WI38 (cell line): ENCODE measurements at regions not wholly inside any gene's neighbourhood (a gene's known extent, or its start where the extent isn't known, plus 50 kb on each side); places are given as distances from the start of the nearest gene placed in this dataset.

ENCODE experiments used
- H3K4me3 ChIP-seq: 2 replicates; pipeline ENCODE4 v1.5.1; 2011; ENCODE audit warnings: low read depth, mild to moderate bottlenecking, control low read depth, low read length
- TF ChIP-seq, protein P1 (sequence below): IDR thresholded peaks from 2 replicates; pipeline ENCODE4 v1.5.1; 2012; ENCODE audit warnings: low read depth, mild to moderate bottlenecking, control low read depth, low read length

GRCh38 chr12:75766263-75767160 lies 255.1 kb upstream of the KRR1 start:
- H3K4me3 ChIP-seq, result no peak overlapping the region
- TF ChIP-seq, protein P1, sequence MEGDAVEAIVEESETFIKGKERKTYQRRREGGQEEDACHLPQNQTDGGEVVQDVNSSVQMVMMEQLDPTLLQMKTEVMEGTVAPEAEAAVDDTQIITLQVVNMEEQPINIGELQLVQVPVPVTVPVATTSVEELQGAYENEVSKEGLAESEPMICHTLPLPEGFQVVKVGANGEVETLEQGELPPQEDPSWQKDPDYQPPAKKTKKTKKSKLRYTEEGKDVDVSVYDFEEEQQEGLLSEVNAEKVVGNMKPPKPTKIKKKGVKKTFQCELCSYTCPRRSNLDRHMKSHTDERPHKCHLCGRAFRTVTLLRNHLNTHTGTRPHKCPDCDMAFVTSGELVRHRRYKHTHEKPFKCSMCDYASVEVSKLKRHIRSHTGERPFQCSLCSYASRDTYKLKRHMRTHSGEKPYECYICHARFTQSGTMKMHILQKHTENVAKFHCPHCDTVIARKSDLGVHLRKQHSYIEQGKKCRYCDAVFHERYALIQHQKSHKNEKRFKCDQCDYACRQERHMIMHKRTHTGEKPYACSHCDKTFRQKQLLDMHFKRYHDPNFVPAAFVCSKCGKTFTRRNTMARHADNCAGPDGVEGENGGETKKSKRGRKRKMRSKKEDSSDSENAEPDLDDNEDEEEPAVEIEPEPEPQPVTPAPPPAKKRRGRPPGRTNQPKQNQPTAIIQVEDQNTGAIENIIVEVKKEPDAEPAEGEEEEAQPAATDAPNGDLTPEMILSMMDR, result no peak

DNA sequence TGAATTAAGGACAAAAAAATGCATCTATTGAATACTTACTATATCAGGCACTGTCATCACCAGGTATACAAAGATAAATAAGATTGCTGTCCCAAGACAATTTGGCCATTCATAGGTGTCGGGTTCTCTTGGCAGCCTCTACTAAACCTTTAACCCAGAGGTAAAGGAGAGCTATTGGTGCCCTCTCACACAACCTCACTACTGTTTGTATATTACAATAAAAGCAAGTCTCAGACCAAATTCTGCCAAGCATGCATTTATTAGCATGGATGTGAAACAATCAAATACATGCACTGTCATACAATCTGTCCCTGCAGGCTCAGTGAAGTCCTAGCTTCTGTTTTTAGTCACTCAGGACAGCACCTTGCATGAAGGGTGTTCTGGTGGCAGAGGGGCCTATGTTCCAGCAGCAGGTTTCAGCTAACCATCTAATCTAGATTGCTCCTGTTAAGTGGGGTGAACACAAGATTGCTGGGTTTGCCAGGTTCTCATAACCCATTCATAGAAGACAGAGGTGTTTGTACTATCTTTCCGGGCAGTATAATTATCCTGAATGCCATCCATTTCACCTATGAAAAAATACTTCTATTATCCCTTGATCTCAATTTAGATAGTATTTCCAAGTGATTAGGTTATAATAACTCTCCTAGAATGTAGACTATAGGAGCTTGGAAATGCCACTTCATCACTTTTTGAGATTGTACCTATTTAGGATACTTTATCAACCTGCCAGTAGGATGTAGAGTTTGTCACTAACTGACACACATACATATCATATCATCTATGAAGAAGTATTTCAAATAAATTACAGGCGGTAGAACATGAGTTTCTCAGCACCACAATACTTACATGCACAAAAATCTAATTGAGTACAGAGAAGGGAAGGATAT lies 254.0 kb upstream of the KRR1 start:
- TF ChIP-seq, protein P1, result no peak
- H3K4me3 ChIP-seq, result no peak overlapping the region

DNA sequence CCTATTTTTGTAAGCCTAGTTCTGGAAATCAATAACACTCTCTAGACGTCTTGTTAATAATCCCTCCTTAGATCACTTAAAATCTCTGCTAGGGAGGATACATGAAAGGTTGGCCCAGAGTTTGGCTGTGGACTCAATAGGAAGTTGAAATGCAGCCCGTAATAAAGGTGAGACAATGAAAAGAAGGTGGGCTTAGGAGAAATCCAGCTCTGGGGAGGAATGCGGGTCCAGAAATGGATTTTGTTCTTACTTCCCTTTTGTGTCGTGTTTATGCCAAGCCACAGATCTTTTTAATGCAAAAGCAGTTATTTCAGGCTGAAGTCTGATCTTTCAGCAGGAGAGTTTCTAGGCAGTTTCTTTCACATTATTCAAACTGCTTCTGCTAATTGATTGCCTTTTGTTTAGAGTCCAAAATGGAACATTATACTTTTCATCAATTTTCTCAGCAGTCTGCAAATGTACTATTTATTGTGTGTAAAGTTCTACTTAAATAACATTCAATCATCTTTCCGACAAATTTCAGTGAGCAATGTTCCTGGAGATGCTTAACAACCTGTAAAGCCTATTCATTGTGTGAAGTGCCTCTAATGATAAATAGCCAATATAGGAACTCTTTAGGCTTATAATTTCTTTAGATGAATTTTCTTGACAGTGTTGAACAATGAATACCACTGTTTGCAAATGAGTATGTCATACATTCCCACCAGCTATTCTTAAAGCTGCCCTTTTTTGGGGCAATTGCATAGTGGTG lies 252.9 kb upstream of the KRR1 start:
- TF ChIP-seq, protein P1, result no peak
- H3K4me3 ChIP-seq, result no peak overlapping the region

DNA sequence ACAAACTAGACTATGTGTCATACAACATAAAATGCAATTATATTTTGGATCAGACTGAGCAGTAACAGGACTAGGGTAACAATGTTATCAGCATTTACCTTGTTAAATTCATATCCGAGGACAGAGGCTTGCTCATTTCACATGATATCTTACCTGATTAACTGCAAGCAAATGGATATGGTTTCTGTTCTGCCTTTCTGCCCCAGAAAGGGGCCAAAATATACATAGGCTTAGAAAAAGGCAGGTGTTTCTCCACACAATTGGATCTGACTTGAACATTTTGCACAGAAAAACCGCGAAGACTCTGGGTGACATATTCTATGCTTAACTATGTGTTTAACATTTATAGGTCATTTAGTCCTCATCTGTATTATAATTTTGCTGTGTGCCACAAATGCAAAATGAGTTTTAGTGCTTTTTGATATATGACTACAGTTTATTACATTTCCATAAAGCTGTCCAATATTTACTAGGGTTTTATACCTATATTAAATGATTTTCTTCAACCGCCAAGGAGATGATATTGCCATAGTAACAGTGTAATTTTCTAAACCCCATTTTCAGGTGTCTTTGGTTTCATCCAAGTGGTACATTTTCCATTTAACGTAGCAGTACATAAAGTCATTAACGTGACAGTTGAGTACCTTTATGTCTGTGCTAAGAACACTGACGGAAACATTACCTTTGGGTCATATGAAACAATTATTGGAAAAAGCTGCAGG lies 249.3 kb upstream of the KRR1 start:
- H3K4me3 ChIP-seq, result no peak overlapping the region
- TF ChIP-seq, protein P1, result no peak

GRCh38 chr12:75759842-75760572 lies 248.6 kb upstream of the KRR1 start:
- TF ChIP-seq, protein P1, result no peak
- H3K4me3 ChIP-seq, result no peak overlapping the region

- no peak overlapping the region for H3K4me3 ChIP-seq
- TF ChIP-seq, protein P1, result no peak
Observed at GRCh38 chr12:75759196-75759595, 247.8 kb upstream of the KRR1 start.
